NB4 (cell line): ENCODE measurements at regions not wholly inside any gene's neighbourhood (a gene's known extent, or its start where the extent isn't known, plus 50 kb on each side); places are given as distances from the start of the nearest gene placed in this dataset.

Experiments
- MYC ChIP-seq: IDR thresholded peaks from 2 replicates; pipeline ENCODE4 v1.6.1; 2011; ENCODE audit warnings: low read depth, low read length
- POLR2A ChIP-seq: IDR thresholded peaks from 2 replicates; pipeline ENCODE4 v1.6.1; 2011; ENCODE audit warnings: mild to moderate bottlenecking; ENCODE audit not compliant: insufficient read length; ENCODE audit errors: extremely low read depth
- TF ChIP-seq, protein P1 (sequence below): IDR thresholded peaks from one replicate; pipeline ENCODE4 v1.5.1; 2012; ENCODE audit warnings: low read depth, low read length

DNA sequence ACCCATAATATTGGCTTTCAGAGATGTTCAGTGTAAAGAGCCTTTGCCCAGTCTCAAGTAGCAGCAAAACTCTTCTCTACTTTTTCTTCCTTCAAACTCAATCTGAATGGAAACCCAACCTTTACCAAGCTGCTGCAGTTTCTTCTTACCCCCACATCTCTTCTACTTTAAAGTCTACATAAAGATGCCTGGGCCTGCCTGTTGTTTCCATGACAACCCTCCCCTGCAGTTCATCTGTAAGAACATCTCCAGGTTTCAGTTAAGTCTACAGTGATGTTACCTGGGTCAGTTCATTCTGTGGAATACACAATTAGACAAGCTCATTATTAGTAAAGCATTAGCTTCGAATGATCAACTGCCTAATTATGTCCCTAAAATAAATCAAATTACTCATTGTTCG lies 81.4 kb downstream of the SPANXN3 start:
- TF ChIP-seq, protein P1, sequence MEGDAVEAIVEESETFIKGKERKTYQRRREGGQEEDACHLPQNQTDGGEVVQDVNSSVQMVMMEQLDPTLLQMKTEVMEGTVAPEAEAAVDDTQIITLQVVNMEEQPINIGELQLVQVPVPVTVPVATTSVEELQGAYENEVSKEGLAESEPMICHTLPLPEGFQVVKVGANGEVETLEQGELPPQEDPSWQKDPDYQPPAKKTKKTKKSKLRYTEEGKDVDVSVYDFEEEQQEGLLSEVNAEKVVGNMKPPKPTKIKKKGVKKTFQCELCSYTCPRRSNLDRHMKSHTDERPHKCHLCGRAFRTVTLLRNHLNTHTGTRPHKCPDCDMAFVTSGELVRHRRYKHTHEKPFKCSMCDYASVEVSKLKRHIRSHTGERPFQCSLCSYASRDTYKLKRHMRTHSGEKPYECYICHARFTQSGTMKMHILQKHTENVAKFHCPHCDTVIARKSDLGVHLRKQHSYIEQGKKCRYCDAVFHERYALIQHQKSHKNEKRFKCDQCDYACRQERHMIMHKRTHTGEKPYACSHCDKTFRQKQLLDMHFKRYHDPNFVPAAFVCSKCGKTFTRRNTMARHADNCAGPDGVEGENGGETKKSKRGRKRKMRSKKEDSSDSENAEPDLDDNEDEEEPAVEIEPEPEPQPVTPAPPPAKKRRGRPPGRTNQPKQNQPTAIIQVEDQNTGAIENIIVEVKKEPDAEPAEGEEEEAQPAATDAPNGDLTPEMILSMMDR = no peak
- TF ChIP-seq MYC = no peak
- TF ChIP-seq POLR2A = no peak
